Right forelimb (tissue), 1 donor: ENCODE measurements at regions not wholly inside any gene's neighbourhood (a gene's known extent, or its start where the extent isn't known, plus 50 kb on each side); places are given as distances from the start of the nearest gene placed in this dataset.

Experiments
- DNase-seq: peaks from one replicate; pipeline ENCODE4 v3.0.0-alpha.2; 2018

DNA sequence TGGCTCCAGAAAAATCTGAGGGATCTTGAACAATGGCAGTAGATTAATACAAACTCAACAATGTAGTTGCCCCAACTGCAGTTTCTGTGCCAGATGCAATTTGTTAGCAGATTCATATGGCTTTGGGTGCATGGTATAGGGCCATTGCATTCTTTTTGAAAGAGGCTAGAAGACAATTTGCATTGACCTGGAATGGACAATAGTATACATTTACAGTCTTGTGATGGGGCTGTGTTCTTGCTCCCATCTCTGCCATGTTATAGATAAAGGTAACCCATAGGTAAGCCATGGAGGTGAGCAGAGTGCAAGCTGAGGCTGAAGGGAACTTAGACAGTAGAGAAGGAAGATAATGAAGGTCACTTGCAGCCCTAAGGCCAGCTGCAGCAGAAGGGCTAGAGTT, 50.1 kb upstream of the DIO3 start:
- DNase-seq = no peak
